Stimulated activated CD4-positive, alpha-beta T cell treated with anti-CD3 and anti-CD28 coated beads, Interleukin-12 subunit alpha, Interleukin-12 subunit beta, amount 100 ng/mL, for 48 hours (primary cell): ENCODE measurements at regions not wholly inside any gene's neighbourhood (a gene's known extent, or its start where the extent isn't known, plus 50 kb on each side); places are given as distances from the start of the nearest gene placed in this dataset.
"Not testable (repeated sequence)": the region's sequence is repeated elsewhere in the genome, so short reads cannot be mapped to it uniquely, and the experiment has no call there.

Source experiments
- DNase-seq, 3 donors: peaks; one replicate each; pipeline ENCODE4 v3.0.0-alpha.2; 2020; ENCODE audit warnings: low read depth in 2 of 3, low spot score in 1 of 3

DNA sequence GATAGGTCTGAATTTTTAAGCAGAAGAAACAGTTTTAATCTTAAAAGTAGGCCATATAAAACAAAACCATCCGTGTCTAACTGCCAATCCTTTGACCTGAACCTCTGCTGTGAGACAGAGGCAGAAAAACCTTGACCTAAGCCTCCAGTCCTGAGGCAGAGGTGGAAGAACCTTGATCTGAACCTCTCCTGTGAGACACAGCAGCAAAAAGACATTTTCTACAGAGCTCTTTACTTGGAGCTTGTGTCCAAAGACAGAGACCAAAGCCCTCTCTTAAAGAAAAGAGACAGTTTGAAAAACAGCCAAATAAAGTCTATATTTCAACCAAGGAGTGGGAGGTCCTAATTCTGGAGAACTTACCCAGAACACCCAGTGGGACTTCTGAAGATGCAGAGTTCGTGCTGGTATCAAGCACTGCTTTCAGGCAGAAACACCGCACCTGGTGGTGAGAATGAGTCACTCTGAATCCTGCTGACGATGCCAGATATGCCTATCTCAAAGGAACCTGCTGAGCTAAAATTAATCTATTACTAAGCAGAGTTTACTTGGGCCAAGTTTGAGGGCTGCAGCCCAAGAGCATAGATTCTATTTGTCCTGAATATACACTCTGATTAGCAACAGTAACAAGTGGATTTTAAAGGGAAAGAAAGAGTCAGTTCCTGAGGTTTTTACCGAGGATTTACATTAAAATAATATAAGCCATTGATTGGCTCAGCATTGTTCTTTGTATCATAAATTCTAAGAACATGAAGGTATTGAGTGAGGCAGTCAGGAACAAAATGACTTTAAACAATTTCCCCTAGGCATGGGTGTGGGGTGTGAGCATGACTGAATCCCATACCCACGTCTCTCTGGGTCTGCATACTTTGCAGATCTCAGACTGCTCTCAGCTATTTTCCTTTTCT lies 806.4 kb downstream of the TRIB2 start:
- DNase-seq: no peak

DNA sequence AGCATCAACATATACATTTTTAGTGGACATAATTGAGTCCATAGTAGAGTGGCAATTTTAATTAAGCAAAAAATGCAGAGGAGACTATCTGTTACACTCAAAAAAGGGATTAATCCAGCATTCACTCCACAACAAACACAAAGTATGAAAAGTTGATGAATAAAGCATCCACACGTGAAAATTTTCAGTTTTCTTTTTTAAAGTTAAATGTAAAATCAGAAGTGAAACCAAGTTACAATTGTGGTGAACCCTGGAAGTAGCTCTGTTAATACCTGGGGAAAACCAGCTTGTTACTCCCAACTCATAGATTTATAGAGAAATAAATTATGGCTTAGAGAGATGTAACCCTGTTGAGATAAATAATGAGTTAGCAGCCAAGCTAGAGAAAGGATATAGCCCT lies 807.8 kb downstream of the TRIB2 start:
- no peak for DNase-seq

DNA sequence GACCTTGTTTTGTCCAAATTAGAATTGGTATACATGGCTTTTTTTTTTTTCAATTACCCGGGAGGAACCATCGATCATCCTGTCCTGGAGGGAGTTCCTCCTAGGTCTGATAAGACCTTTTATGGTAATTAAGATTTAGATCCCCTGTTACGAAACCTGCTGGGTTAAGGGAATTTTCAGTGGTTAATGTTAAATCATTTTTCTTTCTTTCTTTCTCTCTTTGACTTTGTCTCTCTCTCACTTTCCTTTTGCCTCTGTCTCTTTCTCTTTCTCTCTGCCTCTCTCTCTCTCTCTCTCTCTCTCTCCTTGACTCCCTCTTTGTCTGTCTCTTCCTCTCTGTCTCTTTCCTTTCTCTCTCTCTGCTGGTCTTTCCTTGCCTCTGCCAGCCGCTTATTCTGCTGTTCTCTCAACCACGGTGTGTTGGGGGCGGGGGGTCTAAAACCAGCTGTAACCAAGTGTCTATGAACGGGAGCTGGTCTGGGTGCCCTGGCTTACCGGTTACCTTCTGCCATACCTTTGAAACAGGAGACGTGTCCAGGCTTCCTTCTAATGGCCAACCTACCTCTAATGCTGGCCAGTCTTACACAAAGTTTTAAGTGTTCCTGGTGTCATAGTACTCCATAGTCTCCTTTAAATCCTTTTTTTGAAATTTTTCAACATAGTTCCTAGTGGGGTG lies 815.1 kb downstream of the TRIB2 start:
- DNase-seq: not testable (repeated sequence)

DNA sequence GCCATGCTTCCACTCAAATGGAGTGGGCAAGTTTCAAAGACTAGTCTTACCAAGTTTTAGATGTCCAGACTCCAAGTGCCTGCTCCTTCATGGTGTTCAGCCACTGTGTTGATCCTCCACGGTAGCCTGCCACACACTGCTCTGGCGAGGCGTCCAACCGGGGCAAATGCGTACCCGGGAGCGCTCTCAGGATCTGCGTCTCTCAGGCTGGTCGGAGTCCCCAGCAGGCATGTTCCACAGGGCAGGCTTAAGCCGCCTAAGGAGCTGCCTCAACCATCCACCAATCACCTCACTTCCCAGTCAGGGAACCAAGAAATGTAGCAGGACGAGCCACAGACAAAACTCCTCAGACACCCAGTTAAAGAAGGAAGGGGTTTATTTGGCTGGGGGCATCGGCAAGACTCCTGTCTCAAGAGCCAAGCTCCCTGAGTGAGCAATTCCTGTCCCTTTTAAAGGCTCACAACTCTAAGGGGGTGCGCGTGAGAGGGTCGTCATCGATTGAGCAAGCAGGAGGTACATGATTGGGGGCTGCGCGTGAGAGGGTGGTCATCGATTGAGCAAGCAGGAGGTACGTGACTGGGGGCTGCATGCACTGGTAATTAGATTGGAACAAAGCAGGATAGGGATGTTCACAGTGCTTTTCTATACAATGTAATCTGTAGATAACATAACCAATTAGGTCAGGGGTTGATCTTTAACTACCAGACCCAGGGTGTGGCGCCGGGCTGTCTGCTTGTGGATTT lies 816.2 kb downstream of the TRIB2 start:
- DNase-seq: not testable (repeated sequence)

DNA sequence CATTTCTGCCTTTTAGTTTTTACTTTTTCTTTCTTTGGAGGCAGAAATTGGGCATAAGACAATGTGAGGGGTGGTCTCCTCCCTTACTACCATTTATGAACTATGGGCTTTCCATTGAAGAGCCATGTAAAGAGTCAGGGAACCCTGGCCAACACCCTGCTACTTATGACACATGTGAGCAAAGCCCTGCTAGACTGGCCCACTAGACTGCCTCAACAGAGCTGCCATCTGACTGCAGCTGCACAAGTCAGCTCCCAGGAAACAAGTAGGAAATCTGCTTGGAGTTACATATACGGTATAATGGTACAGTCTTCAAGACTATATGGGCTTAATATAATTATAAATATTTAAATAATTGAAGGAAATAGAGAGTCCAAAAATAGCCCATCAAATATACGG lies 816.8 kb downstream of the TRIB2 start:
- no peak for DNase-seq

DNA sequence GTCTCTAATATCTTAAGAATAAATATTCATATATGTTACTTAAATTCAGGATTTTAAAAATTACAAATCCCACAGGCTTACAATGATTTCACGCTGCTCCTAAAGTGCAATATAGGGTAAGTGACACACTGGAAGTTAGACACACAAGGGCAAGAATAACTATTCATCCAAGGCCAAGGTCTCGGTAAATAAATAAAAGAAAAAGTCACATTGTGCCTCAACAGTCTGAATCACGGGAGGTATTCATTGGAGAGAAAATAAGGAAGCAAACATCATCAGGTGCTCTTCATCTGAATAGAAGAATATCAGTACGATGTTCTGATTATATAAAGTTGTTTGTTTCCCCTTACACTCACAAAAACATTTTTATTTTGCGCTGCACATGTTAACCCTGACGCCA lies 820.2 kb downstream of the TRIB2 start:
- no peak for DNase-seq

DNA sequence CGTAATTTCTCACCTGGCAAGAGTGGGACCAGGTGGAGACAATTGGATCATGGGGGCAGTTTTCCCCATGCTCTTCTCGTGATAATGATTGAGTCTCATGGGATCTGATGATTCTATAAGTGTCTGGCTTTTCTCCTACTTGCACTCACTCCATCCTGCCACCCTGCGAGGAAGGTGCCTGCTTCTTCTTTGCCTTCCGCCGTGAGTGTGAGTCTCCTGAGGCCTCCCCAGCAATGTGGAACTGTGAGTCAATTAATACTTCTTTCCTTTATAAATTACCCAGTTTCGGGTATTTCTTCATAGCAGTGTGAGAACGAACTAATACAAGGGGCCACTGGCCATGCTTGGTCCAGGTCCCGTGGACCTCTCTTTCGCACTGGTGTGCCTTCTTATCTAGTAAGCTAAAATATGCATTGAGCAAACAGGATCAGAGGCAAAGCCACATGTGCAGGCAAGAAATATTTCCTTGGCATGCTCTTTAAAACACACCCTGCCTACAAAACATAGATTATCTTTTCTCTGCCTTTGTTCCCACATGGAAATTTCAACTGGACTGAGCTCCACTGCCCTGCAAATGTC lies 821.1 kb downstream of the TRIB2 start:
- no peak for DNase-seq

DNA sequence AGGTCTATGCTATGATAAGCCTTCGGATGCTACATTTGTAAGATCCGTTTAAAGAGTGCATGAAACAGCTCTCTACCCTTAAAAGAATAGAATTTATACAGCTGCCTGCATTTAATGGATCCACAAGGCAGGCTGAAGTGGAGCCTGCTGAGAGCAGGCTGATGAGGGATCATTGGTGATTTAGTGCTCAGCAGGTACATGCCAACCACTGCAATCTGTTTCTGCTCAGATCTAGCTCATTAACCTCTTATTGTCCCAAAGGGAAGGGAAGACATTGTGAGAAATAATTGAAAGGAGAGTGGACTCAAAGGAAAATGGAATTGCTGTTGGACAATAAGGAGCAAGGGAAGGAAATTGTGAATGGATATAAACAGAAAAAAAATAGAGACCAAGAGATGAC lies 822.6 kb downstream of the TRIB2 start:
- DNase-seq: no peak

DNA sequence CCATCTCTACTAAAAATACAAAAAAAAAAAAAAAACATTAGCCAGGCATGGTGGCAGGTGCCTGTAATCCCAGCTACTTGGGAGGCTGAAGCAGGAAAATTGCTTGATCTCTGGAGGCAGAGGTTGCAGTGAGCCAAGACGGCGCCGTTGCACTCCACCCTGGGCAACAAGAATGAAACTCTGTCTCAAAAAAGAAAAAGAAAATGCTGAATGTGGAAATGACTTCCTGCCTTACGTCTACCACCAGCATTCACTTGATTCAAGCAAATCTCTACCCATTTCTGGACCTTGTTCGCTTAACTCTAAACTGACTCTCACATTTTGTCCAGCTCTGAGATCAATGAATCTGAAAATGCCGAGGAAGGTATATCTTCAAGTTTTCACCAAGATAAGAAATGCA lies 825.3 kb downstream of the TRIB2 start:
- no peak for DNase-seq

DNA sequence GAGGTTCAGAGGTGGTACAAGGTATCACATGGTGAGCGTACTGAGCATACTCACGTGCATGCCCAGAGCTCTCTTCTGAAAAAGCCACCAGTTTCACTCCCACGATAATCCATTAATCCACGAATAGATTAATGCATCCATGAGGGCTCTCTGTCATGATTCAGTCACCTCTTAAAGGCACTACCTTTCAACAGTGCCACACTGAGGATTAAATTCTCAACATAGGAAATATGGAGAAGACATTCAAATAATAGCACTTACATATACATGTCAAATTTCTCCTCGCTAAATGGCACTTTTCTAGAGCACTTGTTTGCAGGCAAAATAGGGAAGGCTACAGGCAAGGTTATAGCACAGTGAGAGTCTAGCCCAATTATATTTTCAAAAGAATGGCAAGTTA lies 825.9 kb downstream of the TRIB2 start:
- DNase-seq: no peak

DNA sequence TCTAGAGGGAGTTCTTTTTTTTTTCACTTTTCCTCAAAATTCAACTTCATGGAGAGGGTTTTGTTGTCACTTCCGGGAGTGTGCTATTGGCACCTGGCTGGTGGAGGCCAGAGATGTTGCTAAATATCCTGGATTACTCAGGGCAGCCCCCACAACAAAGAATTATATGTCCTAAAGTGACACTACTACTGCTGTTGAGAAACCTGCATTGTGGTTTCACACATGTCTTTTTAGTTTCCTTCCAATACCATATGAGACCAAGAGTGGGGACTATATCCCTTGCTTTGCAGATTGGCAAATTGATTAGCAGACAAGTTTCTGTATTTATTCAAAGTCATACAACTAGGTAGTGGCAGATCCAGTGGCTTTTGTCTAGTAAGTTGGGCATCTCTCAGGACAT lies 826.8 kb downstream of the TRIB2 start:
- DNase-seq: no peak

DNA sequence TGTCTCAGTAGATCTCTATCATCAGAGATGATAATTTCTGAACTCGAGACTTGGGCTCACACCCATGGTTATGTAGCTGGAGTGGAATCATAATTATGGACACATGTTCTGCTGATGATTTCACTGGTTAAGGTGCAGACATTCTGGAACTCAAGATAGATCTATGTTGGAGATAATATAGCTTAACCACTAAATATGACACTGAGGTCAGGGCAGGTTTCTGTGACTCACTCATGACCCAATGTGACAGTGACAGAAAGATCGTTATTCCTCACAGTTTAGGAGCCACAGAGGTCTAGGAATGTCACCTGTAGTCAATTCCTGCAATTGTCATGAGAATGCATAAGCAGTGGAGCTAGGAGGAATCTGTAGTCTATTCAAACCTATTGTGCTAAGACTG lies 828.6 kb downstream of the TRIB2 start:
- no peak for DNase-seq

DNA sequence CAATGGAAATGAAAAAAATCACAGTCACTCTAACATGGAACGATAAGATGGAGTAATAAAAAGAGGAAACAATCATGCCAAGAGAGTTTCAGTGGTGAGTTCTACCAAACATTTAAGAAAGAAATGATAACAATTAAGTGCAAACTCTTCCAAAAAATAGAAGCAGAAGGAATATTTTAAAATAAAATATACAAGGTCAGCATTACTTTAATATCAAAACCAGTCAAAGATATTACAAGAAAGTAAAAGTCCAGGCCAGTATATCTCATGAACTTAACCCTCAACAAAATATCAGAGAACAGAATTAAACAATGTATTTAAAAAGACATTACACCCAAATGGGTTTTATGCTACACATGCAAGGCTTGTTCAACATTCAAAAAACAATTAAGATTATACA lies 829.4 kb downstream of the TRIB2 start:
- DNase-seq: no peak

DNA sequence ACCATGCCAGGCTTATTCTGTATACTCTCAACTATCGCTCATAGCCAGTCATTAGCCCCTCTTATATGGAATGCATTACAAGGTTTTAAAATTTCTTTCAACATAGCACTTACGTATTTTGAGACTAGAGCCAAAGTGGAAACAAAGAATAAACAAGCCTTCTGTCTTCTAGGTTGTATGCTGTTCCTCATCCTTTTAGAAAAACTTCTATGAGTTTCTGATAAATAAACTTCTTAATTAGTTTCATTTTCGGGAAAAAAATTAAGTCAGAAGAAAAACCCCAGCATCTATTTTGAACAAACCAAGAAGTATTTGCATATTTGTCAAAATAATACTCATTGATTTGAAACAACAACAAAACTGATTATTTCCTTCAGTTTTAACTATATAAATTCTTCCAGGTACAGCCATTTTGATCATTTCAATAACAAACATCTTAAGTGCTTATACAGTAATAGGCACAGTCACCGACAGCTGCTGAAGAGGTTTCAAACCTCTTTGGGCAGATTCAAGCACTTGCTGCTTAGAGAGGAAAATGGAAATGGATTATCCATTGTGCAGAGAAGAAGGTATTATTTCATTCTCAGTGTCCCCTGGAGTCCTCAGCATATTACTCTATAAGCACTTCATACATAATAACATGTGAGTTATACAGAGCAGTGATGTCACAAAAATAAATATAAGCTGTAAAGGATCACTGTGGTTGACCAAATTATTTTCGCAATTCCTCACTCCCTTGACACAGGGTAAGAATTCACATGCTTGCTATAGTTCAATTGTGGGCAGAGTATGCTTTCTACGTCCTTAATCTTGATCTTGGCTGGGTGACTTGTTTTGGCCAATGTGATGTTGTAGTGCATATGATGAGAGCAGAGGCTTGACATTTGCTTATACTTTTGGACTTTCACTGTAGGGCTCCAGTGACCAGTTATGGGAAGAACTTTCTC lies 833.8 kb downstream of the TRIB2 start:
- no peak for DNase-seq

DNA sequence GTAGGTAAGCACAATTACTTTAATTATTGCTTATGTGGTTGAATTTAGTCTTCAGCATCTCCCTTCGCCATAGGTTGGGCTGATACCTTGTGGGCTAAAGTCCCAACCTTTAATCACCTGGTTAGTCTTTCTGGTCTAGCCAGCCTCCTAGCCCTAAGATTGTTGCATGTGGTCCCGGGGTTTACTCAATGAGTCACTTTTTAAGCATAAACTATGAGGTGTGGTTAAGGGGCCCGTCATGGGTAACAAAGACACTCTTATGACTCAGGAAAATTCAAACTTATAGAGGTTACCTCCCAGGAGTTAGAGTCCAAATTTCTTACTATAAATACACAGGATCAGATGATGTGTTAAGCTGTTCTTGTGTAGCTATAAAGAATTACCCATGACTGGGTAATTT lies 841.6 kb downstream of the TRIB2 start:
- no peak for DNase-seq

DNA sequence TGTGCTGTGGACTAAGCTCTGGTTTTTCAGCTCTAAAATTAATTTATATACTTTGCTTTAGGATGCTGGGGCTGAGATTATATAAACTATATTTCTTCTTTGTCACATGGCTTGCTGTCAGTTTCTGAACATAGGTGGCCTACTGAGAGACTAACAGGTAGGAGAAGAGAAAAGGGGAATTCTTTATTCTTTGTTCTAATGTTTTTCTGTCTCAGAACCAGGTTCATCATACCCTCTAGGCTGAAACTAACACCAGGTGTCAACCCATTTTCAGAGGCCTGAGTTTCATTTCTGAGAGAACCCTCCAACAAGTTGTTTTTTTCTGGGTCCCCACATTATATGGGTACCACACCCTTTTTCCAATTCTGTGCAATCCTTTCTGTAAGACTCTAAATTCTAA lies 843.6 kb downstream of the TRIB2 start:
- DNase-seq: no peak

DNA sequence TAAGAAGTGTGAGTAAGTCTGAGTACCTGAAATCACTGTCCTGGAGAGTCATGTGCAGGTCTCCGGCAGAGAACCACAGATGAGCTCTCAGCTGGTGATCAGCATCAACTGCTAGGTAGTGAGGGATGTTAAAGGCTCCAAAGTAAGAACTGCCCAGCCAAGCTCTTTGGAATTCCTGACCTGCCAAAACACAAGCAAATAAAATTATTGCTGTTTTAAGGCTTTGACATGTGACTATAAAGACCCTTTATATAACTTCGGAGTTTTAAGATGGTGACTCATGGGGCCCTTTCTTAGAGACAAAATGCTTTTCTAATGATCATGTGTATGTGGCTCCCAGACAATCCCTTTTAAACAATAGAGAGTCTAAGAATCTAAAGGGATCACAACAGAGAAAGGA lies 855.7 kb downstream of the TRIB2 start:
- DNase-seq: no peak

DNA sequence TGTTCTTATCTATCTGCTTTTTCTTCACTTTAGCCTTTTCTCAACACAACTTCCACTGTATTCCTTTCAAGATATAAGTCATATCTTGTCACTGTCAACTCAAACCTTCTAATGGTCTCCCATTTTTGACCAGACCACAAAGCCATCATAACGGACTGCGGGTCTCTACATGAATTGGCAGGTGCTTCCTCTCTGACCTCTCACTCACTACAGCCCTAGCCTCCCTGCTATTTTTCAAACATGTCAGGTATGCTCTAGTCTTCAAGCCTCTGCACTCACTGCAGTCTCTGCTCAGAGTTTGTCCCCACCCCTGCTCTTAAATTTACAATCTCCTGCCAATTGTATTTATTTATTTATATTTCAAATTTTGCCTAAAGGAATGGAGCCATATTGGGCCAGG lies 858.1 kb downstream of the TRIB2 start:
- DNase-seq: no peak

DNA sequence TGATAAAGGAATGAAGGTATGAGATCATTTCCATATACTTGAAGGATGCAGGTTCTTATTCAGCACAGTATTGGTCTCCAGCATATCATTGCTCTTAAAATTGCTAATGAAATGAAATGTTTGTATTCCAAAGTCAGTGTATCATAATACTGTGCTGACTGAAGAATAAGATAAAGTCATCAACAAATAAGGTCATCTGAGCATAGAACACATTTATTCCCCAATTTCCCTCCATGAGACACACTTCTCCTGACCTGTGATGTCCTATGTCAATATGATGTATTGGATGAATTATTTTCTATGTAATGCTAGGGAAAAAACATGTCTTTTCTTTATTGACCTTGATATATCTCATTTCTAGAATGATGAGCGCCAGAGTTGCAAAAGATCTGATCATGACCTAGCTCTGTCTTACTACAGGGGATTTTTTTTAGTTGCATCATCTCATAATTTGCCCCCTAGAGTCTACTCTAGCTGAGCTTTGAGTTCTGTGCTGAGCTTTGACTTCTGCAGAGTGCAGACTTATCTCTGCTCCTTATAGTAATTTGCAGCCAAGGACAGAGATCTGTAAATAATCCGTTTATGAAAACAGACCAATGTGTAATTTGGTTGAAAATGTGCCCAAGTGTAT lies 859.8 kb downstream of the TRIB2 start:
- DNase-seq: no peak

DNA sequence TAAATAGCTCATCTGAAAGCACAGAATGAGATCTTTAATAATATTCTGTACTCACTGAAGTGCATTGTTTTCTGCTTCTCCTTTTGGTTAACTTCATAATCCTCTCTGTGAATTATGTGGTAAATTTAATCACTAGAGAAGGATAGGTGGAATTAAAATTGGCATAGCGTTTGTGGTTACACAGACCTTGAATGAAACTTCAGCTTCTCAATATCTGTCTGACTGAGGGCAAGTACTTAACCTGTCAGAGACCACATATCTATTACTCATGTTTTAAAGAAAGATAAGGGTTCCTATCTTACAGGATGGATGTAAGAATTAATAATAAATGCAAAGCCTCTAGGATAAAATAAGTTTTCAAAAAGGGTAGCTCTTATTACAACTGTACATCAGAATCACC lies 861.8 kb downstream of the TRIB2 start:
- no peak for DNase-seq
